ENCODE measurements at regions not wholly inside any gene's neighbourhood (a gene's known extent, or its start where the extent isn't known, plus 50 kb on each side); places are given as distances from the start of the nearest gene placed in this dataset.

DNA sequence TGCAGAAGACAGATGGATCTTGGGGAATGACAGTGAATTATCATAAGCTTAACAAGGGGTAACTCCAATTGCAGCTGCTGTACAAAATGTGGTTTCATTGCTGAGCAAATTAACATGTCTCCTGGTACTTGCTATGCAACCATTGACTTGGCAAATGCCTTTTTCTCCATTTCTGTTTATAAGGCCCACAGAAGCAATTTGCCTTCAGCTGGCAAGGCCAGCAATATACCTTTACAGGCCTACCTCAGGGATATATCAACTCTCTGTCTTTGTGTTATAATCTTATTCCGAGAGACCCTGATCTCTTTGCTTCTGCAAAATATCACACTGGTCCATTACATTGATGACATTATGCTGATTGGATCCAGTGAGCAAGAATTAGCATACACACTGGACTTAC lies 52.7 kb upstream of the KIAA0040 start:
- Histone ChIP-seq H3K27ac (ENCODE audit: low read depth, low read length) (no peak overlapping the region), H3K9me3 (ENCODE audit: control insufficient read depth, insufficient read depth, low read length) (no peaks in the 10 kb centered on the region; the same call in 1 of the 2 replicates), H3K4me3 (ENCODE audit: low read depth, low read length) (no peak overlapping the region), H3K27me3 (ENCODE audit: control insufficient read depth, insufficient read depth, low read length) (no peaks in the 10 kb centered on the region)
- DNase-seq (ENCODE audit: low read depth, low spot score) = no peak
- TF ChIP-seq, protein P1, sequence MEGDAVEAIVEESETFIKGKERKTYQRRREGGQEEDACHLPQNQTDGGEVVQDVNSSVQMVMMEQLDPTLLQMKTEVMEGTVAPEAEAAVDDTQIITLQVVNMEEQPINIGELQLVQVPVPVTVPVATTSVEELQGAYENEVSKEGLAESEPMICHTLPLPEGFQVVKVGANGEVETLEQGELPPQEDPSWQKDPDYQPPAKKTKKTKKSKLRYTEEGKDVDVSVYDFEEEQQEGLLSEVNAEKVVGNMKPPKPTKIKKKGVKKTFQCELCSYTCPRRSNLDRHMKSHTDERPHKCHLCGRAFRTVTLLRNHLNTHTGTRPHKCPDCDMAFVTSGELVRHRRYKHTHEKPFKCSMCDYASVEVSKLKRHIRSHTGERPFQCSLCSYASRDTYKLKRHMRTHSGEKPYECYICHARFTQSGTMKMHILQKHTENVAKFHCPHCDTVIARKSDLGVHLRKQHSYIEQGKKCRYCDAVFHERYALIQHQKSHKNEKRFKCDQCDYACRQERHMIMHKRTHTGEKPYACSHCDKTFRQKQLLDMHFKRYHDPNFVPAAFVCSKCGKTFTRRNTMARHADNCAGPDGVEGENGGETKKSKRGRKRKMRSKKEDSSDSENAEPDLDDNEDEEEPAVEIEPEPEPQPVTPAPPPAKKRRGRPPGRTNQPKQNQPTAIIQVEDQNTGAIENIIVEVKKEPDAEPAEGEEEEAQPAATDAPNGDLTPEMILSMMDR (IDR thresholded peaks at IDR 0.05; ENCODE audit: low read depth, low read length) = no peak
- ChIA-PET POLR2A (no interaction called here), CTCF (no interaction called here)

GRCh38 chr1:175244206-175244605 lies 51.6 kb upstream of the KIAA0040 start:
- POLR2A ChIA-PET = no interaction called here
- TF ChIP-seq, protein P1 (IDR thresholded peaks at IDR 0.05; ENCODE audit: low read depth, low read length) = no peak
- Histone ChIP-seq H3K9me3 (ENCODE audit: control insufficient read depth, insufficient read depth, low read length) (no peaks in the 10 kb centered on the region; the same call in 1 of the 2 replicates), H3K27ac (ENCODE audit: low read depth, low read length) (no peak overlapping the region), H3K27me3 (ENCODE audit: control insufficient read depth, insufficient read depth, low read length) (no peaks in the 10 kb centered on the region), H3K4me3 (ENCODE audit: low read depth, low read length) (no peak overlapping the region)
- CTCF ChIA-PET = no interaction called here
- DNase-seq (ENCODE audit: low read depth, low spot score) = no peak
